CD4-positive, alpha-beta T cell treated with Interferon gamma for 1 hour (primary cell): ENCODE measurements at regions not wholly inside any gene's neighbourhood (a gene's known extent, or its start where the extent isn't known, plus 50 kb on each side); places are given as distances from the start of the nearest gene placed in this dataset.
A peak's percentile ranks its signal among the peaks of the same experiment; 100 is the strongest.

Experiments
- DNase-seq: peaks from one replicate; pipeline ENCODE4 v3.0.0-alpha.2; 2020

DNA sequence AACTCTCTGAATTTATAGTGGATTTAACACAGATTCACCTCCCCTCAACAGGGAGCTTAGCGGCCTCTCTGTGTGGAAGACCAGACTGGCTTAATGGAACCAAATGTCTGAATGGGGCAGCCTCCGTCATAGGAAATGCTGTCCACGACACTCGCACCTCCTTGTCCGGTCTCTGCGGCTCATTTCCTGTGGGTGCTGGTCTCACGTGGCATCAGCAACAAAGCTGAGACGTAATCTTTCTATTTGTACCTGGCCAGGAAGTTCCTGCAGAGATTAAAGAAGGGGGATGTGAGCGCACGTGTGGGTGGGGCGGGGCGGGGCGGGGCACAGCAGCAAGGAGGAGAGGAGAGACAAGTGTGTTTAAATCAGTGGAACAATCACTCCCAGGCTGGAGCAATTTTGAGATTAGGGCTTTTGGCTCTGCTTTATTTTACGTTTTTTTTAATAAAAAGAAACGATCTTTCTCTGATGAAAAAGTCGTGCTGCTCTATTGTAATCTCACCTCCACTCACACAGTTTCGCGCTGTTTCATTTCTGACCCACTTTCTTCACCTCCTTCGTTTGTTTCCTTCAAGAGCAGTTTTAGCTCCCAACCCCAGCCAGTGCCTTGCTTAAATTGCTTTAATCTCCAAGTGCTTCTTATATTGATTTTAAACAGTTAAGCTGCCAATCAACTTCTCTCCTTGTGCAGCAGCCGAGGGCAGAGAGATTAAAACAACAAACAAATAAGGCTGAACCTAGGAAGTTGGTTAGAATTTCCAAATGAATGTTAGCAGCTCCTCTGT, 132.2 kb upstream of the ASTN2 start:
- peak; percentile 1 for DNase-seq

DNA sequence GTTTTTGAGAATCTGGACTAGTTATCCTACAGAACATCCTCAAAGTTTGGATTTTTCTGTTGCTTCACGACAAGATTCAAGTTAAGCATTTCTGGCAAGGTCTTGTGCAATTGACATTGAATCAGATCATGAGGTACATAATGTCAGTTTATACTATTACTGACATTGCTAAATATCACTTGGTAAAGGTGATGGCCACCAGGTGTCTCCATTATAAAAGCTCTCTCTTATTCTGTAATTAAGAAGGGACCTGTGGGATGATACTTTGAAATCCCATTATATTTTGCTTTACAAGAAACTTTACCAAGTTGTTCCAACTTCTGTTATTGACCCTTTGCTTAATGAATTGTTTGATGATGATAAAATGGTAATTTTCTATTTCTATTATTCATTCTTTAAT, 131.0 kb upstream of the ASTN2 start:
- no peak for DNase-seq

DNA sequence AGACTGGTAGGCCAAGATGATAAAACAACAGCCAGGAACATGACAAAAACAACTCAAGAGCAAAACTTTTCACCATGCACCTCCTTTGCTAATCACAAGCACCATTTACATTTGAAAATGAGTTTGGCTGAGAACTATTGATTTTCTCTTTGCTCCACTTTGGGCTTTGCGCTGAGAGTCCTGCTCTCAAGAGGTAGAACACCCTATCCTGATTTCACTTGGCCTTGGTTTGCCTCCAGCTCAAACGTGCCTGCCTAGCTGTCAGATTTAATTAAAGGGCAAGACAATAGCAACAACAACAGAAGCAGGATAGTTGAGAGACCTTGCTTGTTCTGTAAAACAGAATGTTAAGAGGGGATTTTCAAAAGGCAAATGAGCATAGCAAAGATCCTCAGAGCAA, 128.2 kb upstream of the ASTN2 start:
- no peak for DNase-seq

DNA sequence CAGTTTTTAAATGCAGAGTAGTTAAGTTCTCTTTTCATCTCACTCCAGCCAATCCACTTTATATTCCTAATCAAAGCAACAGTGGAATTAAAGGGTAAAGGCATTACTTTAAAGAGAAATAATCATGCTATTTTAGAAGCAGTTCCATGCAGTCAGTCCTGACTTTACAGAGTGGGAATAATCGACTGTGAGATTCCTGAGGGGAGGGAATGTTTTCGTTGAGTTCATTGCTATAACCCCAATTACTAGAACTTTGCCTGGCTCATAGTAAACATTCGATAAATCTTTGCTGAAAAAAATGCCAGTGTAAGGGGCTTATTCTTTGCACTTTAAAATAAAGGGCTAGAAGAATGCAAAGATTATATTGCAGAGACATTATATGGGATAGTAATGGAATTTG, 127.2 kb upstream of the ASTN2 start:
- DNase-seq: no peak

DNA sequence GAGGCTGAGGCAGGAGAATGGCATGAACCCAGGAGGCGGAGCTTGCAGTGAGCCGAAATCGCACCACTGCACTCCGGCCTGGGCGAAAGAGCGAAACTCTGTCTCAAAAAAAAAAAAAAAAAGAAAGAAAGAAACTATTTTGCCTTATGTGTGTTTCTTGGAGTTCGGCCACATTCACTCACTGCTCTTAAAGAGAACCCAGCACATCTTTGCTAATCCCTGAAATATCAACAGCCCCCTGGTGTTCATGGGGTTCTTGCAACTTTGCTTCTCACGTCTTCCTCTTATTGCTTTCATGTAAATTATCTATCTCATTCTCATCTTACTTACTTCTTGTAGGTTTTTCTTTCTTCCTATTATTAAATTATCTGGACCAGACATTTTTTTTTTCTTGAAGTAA, 126.3 kb upstream of the ASTN2 start:
- DNase-seq: no peak

DNA sequence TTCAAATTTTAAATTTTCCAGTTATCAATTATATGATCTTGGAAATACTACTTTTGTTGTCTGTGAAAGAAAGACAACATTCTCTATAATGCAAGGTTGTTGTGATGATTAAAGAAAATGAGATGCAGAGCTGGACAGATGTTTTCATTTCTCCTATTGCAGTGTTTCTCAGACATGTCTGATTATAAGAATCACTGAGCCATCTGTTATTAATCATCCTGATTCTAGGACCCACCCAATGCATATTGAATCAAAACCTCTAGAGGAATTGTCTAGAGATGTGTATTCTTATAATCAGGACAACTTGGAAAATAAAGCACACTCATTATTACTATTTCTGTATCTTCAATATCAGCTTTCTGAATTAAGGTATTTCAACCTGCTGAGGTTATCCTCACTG, 121.1 kb upstream of the ASTN2 start:
- DNase-seq: no peak

DNA sequence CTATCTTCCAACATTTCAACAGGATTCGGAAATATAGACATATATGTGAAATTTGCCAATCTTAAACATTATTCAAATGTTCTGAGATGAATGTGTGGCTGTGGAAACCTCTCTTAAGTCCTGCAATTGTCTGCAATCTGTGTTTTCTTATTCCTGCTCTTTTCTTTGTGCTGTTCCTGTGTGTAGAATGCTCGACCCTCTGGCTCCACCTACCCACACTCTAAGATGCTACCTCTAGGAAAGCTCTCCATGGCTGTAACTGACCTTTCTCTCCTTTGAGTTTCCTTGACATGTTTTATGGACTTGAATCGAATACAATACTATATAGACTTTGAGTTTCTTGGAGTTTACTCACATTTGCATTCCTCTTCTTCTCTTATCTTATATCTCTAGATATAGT, 120.6 kb upstream of the ASTN2 start:
- DNase-seq: no peak

DNA sequence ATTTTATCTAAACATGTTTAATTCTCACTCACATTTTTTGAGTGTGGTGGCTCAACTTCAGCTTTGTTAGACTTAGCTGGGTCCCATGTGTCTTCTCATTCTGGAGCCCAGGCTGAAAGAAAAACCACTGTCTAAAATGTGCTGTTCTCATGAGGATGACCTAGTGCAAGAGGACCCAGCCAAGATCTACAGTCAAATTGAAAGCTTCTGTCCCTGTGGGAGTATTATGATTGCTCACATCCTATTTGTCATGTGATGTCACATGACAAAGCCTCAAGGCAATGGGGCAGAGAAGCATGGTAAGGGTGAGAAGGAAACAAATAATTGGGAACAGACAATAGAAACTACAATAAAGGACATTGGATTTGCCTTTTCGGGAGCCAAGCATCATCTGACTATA, 113.4 kb upstream of the ASTN2 start:
- no peak for DNase-seq

DNA sequence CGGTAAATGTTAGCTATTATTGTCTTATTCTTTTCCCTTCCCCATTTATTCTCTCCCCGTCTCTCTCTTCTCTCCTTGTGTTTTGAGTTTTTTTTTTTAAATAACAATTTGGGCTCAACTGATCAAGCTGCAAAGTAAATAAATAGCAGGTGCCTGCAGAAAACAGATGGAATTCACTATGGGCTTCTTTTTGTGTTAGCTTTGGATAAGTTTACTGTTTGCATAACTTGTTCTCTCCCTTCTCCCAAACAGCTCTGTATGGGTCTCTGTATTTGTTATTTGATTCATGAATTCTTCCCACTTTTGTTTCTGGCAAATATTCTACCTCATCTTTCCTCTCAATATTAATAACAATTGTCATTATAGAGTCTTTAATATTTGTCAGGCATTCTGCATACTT, 111.8 kb upstream of the ASTN2 start:
- DNase-seq: no peak

DNA sequence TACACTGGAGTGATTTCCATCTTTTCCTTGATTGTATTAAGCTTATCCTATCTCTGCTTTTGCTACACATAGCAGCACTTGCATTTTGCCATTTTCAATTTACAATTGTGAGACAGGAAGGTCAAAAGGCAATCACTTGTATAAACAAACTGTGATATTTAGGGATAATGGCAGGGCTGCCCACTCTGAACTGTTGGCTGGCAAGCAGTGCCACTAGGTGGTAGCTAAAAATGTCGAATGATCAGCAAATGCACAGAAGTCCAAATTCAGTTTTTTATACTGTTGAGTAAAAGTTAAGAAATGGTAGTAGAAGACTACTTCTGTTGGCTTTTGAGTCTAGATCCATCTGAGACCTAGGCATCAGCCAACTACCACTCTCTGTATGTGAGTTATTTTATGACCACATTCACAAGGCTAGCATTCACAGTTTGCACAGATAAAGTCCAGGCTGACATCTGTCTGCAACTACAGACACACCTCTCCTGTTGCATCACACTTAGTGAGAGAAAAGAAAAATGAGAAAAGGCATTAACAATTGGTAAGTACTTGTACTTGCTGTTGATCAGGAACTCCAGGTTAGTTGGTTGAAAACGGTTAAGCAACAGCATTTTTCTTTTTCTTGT, 108.8 kb upstream of the ASTN2 start:
- DNase-seq: no peak

DNA sequence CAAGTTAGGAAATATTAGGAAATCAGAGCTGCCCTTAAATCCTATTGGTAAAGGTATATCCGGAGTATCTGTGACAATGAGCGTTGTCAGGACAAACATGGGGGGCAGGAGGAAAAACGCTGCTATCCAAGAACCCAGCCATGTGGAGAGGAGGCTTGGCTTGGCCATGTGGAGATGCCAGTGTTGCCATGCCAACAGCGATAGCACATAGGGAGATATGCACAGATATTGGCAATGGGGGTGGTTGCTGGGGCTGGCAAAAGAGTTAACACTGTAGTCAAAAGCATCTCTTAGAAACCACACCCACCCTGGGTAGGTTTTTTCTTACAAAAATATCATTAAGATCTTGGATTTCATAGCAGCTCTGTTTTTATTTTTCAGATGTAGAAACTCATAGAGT, 106.4 kb upstream of the ASTN2 start:
- no peak for DNase-seq

DNA sequence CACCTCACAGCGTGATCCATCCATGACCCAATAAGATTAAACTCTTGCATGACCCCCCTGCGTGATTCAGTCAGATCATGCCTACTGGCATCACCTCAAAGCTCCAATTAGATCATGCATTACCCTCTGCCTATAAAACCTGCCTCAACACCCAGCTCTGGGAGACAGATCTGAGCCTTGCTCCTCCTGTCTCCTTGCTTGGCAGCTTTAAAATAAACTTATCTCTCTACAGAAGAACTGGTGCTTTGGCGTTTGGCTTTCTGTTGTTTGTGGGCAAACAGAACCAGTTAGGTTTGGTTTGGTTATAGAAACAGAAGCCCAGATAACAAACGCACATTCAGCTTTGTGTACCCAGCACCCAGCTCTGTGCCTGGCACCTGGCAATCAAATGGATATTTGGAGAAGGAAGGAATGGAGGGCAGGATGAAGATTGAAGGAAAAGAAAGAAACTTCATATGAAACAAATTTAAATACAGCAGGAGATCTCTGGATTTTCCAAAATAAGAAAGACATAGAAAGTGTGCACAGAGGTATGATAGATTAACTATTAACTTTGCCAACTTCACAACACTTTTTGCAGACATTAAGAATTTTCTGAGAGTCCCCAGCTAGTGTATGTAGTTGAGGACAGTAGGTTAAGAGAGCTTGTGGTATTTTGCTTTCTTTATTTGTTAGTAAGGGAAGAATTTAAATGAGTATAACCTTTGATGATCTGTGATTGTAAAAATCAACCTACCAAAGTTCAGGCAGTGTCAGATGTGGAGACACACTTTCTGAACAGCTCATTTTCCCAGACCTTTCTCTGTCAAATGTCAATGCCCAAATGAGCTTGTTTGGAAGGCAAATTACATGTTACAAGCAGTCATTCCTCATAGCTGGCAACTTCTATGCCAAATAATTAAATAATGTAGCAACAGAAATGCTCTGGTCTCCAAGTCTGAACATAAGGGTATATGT, 102.1 kb upstream of the ASTN2 start:
- no peak for DNase-seq

DNA sequence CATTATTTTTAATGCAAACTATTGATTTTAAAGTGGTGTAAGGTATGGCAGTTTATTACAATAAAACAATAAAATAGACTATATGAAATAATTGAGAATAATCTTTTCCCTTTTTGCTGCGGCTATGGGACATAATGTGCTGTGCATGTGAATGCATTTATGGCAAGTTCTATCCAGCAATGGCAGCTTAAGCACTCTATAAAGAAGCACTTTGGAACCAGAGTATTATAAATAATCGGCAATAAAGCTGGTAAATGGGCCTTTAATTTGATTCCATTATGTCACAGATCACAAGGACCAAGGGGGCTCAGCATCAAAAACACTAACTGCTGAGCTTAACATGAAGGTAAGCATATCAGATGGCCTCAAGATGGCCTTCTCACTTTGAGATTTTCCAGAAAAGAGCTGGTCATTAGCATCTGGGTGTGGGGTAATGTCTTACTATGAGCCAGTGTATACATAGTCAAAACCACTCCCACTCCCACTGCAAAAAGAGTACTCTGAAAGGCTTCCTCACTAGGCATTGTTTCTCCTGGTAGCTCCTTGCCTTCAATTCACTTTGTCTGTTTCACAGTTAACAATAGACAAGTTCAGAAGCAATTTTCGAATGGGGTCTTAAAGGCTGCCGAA, 97.1 kb upstream of the ASTN2 start:
- no peak for DNase-seq

DNA sequence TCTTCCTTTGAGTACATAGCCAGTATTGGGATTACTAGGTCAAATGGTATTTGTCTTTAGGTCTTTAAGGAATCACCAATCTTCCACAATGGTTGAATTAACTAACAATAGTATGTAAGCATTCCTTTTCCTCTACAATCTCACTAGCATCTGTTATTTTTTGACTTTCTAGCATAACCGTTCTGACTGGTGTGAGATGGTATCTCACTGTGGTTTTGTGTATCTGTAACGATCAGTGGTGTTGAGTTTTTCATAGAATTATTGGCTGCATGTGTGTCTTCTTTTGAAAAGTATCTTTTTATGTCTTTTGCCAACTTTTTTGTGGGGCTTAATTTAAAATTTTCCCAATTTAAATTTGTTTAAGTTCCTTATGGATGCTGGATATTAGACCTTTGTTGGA, 81.5 kb upstream of the ASTN2 start:
- DNase-seq: no peak

DNA sequence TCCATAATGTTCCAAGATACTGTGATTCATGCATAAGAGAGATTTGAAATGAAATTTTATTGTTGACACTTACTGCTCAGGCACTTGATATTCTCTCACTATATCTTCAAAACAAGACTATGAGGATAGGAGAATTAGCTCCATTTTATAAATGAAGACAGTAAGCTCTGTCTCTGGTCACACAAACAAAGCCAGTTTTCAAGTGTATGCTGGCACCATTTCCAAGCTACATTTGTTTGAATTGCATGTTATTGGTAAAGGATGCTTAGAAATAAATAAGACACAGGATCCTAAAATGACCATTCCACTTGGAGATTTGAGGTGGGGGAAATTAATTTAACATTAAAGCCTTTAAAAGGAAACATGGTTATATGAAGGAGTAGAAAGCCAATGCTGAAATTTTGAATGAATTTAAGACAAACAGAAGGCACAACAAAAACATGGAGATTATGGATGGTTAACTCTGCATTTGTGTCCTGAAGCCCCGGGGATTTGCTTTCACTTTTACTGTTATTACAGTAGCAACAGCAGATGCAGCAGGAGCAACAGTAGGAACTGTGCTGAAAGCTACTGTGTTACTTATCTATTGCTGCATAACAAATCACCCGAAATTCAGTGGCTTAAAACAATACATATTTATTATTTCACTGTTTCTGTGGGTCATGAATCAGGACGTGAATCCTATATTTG, 79.7 kb upstream of the ASTN2 start:
- no peak for DNase-seq

DNA sequence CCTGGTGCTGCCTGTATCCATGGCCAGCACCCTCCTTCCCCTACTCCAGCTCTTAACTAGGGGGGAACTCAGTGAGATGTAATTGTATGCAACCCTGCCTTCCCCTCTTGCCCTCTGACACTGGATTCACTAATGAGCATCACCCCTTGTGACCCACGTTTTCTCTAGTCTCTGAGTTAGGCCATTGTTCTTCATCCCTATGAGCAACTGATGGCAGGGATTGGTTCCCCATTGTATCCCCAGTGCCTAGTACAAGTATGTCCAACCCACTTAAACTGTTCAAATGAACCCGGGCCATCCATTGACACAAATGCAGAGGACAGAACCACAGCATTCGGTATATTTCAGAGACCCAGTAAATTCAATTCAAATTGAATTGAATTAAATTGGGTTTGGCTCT, 77.6 kb upstream of the ASTN2 start:
- DNase-seq: no peak

DNA sequence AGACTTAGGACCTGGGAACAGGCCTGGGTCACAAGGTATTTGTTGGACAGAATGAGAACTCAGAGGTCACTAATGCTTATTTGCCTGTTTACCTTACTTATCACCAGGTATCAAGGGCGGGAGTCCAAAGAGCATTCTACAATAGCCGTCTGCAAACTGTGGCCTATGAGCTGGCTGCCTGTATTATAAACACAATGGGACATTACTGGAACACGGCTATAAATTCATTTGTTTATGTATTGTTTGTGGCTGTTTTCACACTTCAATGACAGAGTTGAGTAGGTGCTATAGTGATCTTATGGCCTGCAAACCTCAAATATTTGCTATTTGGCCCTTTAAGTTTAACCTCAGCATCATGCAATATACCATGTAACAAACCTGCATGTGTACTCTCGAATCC, 76.6 kb upstream of the ASTN2 start:
- DNase-seq: no peak

DNA sequence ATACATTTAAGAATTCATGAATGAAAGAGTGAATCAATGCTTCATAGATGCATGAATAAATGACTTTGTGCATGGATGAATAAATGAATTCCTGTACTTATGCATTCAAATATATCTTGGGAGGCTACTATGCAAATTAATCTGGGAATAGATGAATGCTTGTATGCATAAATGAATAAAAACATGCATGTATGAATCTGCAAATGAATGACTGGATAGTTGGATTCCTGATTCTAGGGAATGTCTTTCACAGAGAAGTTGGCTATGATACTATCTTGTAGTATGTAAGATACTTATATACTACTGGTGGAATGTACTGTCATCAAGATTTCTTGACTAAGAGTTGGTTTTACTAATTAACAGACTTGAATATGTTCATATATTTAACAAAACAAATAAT, 75.3 kb upstream of the ASTN2 start:
- DNase-seq: no peak

DNA sequence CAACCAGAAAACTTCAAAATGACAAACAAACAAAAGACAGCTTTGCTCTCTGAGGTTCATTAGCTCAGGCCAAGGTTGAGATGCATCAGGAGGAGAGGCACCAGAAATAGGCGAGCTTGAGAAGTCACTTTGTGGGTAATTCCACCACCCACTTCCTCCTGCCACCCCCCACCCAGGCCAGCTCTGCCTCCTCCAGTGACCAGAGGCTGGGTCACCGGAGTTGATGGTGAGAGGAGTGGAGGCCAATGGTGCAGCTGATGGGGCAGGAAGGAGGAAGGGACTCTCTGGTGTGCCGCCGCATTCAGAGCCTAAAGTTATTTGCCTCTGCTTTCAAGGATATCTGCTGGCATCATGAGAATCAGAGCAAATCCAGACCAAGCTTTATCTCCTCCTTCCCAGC, 73.8 kb upstream of the ASTN2 start:
- no peak for DNase-seq

DNA sequence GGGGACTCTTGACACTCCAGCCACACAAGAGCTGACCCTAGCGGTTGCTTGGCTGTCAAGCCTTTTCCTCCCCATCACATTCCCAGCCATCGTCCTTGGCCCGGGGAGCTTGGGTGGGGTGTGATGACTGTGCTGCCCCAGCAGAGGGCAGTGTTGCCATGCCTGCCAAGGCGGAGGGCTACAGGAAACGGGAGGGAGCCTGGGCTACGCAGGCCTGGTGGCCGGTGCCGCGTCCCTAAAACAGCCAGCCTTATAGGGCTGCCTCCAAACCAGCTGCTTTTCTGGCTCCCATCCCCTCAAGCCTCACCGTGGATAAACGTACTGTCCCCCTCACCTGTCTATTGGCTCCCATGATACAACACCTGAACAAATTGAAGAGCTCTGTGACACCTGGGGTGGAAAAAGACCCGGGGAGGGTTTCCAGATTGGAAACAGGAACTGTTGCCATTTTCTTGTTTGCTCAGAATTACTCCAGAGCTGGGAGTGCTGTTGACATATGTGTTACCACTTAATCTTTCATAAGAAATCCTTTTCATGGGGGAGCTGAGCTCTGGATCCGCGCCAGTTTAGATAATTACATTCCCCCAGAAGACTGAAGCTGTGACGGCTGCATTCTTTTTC, 72.8 kb upstream of the ASTN2 start:
- DNase-seq: peak; percentile 3

DNA sequence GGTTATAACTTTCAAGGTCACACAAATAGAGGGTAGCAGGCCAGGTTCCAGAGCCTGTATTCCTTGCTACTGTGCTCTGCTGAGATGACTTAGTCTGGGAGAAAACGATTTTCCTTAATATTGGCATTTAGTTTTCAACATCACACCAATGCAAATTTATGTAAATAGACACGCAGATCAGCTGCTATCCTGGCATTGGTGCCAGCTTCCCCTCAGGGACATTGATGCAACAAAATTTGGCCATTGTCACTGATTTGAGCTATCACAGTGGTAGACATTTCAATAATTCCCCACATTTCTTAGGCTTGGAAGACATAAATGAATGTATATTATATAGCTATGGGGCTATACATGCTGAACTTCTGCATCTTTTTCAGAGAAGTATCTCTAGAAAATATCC, 71.6 kb upstream of the ASTN2 start:
- DNase-seq: no peak

DNA sequence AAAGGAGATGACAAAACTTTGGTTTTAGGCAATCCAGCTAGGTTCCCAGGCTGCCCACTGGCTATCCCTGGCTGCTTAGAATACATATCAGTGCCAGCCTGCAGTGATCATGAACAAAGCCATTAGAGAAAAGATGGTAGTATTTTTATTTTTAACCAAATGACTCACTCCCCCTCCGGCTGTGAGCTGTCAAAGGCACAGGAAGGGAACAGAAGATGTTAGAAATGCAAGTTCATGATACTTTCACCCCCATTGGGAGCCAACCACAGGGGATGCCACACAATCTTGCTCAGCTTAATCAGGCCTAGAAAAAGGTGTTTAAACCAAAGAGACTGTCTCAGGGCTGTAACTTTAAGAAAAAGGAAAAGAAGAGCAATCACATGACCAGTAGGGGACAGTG, 70.3 kb upstream of the ASTN2 start:
- DNase-seq: no peak
